ENCODE measurements at regions not wholly inside any gene's neighbourhood (a gene's known extent, or its start where the extent isn't known, plus 50 kb on each side); places are given as distances from the start of the nearest gene placed in this dataset.

DNA sequence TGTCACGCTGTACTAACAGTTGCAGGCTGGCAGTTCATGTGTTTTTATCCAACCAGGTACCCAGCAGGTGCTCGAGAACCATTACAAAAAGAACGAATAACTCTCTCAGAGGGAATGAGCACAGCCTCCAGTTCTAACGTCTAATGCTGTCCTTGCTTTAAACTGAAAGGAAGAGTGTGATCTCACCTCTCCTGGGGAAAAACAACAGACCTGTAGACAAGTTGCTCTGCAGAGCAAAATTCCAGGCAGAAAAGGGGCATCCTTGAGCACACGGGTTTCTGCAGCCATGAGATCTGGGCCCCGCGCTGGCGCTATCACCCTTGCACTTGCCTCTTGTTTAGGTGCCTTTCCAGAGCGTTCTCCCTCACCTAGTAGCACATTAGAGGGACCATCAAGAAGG is 92.5 kb upstream of the DNAH5 start:
- TF ChIP-seq, protein P1, sequence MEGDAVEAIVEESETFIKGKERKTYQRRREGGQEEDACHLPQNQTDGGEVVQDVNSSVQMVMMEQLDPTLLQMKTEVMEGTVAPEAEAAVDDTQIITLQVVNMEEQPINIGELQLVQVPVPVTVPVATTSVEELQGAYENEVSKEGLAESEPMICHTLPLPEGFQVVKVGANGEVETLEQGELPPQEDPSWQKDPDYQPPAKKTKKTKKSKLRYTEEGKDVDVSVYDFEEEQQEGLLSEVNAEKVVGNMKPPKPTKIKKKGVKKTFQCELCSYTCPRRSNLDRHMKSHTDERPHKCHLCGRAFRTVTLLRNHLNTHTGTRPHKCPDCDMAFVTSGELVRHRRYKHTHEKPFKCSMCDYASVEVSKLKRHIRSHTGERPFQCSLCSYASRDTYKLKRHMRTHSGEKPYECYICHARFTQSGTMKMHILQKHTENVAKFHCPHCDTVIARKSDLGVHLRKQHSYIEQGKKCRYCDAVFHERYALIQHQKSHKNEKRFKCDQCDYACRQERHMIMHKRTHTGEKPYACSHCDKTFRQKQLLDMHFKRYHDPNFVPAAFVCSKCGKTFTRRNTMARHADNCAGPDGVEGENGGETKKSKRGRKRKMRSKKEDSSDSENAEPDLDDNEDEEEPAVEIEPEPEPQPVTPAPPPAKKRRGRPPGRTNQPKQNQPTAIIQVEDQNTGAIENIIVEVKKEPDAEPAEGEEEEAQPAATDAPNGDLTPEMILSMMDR (IDR thresholded peaks at IDR 0.05; ENCODE audit: low read depth, low read length, missing control alignments): no peak
- H3K4me3 ChIP-seq (replicated peaks; ENCODE audit: low read depth, low read length): no peak overlapping the region; the same call in 1 of the 2 replicates

DNA sequence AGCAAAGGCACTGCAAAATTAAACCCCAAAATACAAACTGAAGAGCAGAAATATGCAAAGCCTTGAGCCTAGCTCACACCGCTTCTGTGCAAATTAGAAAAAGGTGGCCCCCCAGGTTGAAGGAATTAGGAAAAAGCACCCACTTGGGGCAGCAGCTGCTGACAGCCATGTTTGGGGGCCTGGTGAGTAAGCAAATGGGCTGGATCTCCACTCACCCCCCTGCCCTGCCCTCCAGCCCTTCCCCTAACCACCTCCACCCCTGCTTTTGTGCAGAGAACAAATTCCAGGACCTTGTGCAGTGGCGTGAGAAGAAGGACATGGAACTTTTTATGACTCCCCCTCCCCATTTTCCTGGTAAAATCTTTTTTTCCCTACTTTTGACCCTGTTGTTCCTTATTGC is 92.0 kb upstream of the DNAH5 start:
- DNase-seq (ENCODE audit: extremely low read depth, low read depth): peak; percentile 52
- TF ChIP-seq, protein P1 (IDR thresholded peaks at IDR 0.05; ENCODE audit: low read depth, low read length, missing control alignments): no peak
- no peak overlapping the region; the same call in 1 of the 2 replicates for H3K4me3 ChIP-seq (replicated peaks; ENCODE audit: low read depth, low read length)

More for the DNA sequence above, 92.5 kb upstream of the DNAH5 start:
- no peak for DNase-seq (ENCODE audit: extremely low read depth, low read depth)

GRCh38 chr5:14035859-14036503 is 91.5 kb upstream of the DNAH5 start:
- DNase-seq (ENCODE audit: extremely low read depth, low read depth): peak; percentile 99

GRCh38 chr5:14034963-14035362 is 90.5 kb upstream of the DNAH5 start:
- no peak overlapping the region for H3K4me3 ChIP-seq (replicated peaks; ENCODE audit: low read depth, low read length)
- TF ChIP-seq, protein P1 (IDR thresholded peaks at IDR 0.05; ENCODE audit: low read depth, low read length, missing control alignments): no peak
- no peak for DNase-seq (ENCODE audit: extremely low read depth, low read depth)

More at GRCh38 chr5:14035859-14036503, 91.5 kb upstream of the DNAH5 start:
- TF ChIP-seq, protein P1 (IDR thresholded peaks at IDR 0.05; ENCODE audit: low read depth, low read length, missing control alignments): no peak
- peak overlapping the region; percentile 10; the same call in 1 of the 2 replicates for H3K4me3 ChIP-seq (replicated peaks; ENCODE audit: low read depth, low read length)

DNA sequence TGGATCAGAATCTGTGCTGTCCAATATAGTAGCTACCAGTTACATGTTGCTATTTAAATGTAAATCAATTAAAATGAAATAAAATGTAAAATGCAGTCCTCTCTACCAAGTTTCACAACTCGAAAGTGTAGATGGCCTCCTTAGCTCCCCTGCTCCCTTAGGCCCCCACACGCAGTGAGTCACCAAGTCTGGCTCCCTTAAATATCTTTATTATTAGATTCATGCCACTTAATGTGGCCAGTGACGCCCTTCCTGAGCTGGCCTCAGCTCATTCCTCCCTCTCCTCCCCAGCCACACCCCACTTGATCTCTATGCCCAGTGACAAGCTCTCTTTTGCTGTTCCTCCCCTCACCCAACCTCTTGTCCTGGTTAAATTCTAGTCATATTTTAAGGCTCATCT is 88.4 kb upstream of the DNAH5 start:
- DNase-seq (ENCODE audit: extremely low read depth, low read depth): no peak
- H3K4me3 ChIP-seq (replicated peaks; ENCODE audit: low read depth, low read length): no peak overlapping the region

DNA sequence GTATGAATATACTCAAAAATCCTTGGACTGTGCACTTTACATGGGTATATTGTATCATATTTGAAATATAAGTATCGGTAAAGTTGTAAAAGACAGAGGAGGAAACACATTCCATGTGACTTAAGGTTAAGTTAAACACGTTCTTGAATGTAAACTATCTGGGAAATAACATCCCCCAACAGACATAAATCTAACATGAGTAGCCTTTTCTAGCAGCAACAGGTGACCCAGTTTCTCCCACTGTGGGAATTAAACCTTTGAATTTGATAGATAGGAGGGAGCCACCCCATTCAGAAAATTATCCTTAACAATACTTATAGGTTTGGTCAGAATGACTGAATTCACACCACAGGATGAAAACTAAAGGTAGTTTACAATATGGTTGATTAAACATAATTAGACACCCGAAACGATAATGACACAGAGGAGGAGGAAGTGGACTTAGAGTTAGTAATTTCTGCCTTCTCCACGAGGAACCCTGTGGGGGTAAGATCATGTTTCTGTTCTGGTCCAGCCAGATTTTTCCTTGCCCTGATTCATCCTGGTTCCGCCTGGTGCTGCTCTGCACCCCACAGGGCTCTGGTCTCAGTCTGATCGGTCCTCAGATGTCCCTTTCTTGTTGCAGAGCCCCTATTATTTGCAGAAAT is 84.6 kb upstream of the DNAH5 start:
- TF ChIP-seq, protein P1 (IDR thresholded peaks at IDR 0.05; ENCODE audit: low read depth, low read length, missing control alignments): no peak
- DNase-seq (ENCODE audit: extremely low read depth, low read depth): no peak
- H3K4me3 ChIP-seq (replicated peaks; ENCODE audit: low read depth, low read length): no peak overlapping the region

More for the DNA sequence above, 88.4 kb upstream of the DNAH5 start:
- TF ChIP-seq, protein P1 (IDR thresholded peaks at IDR 0.05; ENCODE audit: low read depth, low read length, missing control alignments): no peak
